ENCODE measurements at regions not wholly inside any gene's neighbourhood (a gene's known extent, or its start where the extent isn't known, plus 50 kb on each side); places are given as distances from the start of the nearest gene placed in this dataset.

- intact Hi-C loops (cut with micrococcal nuclease; ENCODE audit: unreplicated experiment) (no loop called here), in situ Hi-C loops (cut with HindIII; ENCODE audit: extremely low pct_ligation_motif_present, low pct_unique_long_range_greater_than_20kb) (no loop called here)
- 11% methylated on average over 4 of the region's 4 CpGs for WGBS (ENCODE audit: low lambda C conversion rate)
- no peak for FAIRE-seq
- no peaks in the 10 kb centered on the region for H4K20me1 ChIP-seq (ENCODE audit: insufficient read depth, low read length)
- no peak for DNase-seq (ENCODE audit: low spot score)
- H3K27ac ChIP-seq (ENCODE audit: extremely low read length, insufficient read depth, low read length): no peak overlapping the region
- CTCF ChIA-PET (ENCODE audit: low intra/inter-chr PET ratio, low total read pairs): no interaction called here
- no peaks in the 10 kb centered on the region for H3K9me3 ChIP-seq (ENCODE audit: low read length)
- H3K4me3 ChIP-seq (replicated peaks in 1 of 3; ENCODE audit: insufficient read depth in 1 of 3, low read depth in 2 of 3, low read length in 3 of 3): no peak overlapping the region
- no peaks in the 10 kb centered on the region for H3K27me3 ChIP-seq (ENCODE audit: control insufficient read depth in 1 of 2, insufficient read depth in 2 of 2, low read length in 2 of 2)
- POLR2A ChIA-PET: no interaction called here
- H3K79me2 ChIP-seq (ENCODE audit: insufficient read depth, low read length): no peaks in the 10 kb centered on the region
- H3K4me2 ChIP-seq (ENCODE audit: low read depth, low read length): no peak overlapping the region
- H3K36me3 ChIP-seq (replicated peaks in 1 of 2; ENCODE audit: control insufficient read depth in 1 of 2, insufficient read depth in 2 of 2, low read length in 2 of 2): no peaks in the 10 kb centered on the region
- H3K4me1 ChIP-seq (ENCODE audit: insufficient read depth, low read length): no peaks in the 10 kb centered on the region
- no TSS peak for BruUV-seq (replicated peaks)
- H2AFZ ChIP-seq (ENCODE audit: low read length): no peak overlapping the region
- no peak overlapping the region for H3K9ac ChIP-seq (ENCODE audit: insufficient read depth, low read depth, low read length)
- ATAC-seq: no peak
- TF ChIP-seq KLF15 (CRISPR knock-in tag; IDR thresholded peaks at IDR 0.05; ENCODE audit: borderline replicate concordance) (no peak), ATF1 (CRISPR knock-in tag; IDR thresholded peaks at IDR 0.05) (no peak), SAP130 (CRISPR knock-in tag; IDR thresholded peaks at IDR 0.05; ENCODE audit: low read depth) (no peak), CBX5 (CRISPR knock-in tag; IDR thresholded peaks at IDR 0.05; ENCODE audit: borderline replicate concordance) (no peak), CEBPB (IDR thresholded peaks at IDR 0.05; ENCODE audit: borderline replicate concordance, low read depth, low read length) (no peak), ZNF280D (CRISPR knock-in tag; IDR thresholded peaks at IDR 0.05) (no peak), ZNF609 (CRISPR knock-in tag; IDR thresholded peaks at IDR 0.05; ENCODE audit: borderline replicate concordance) (no peak), DBP (CRISPR knock-in tag; IDR thresholded peaks at IDR 0.05; ENCODE audit: not compliant biosample characterization) (no peak), ZEB1 (IDR thresholded peaks at IDR 0.05; ENCODE audit: insufficient replicate concordance, low read depth) (no peak), ZNF260 (CRISPR knock-in tag; IDR thresholded peaks at IDR 0.05; ENCODE audit: borderline replicate concordance, low read depth) (no peak), ZNF546 (CRISPR knock-in tag; conservative IDR thresholded peaks at IDR 0.05) (no peak), SATB2 (CRISPR knock-in tag; IDR thresholded peaks at IDR 0.05) (no peak), GRHL1 (CRISPR knock-in tag; conservative IDR thresholded peaks at IDR 0.05) (no peak), TBX3 (IDR thresholded peaks at IDR 0.05; ENCODE audit: borderline replicate concordance) (no peak), YEATS4 (CRISPR knock-in tag; IDR thresholded peaks at IDR 0.05; ENCODE audit: borderline replicate concordance) (no peak), ZNF354B (CRISPR knock-in tag; IDR thresholded peaks at IDR 0.05) (no peak)
Observed at GRCh38 chr12:97250483-97250882, 212.1 kb upstream of the RMST start.
